Suppressor macrophage treated with lipopolysaccharide for 4 hours (primary cell): ENCODE measurements at regions not wholly inside any gene's neighbourhood (a gene's known extent, or its start where the extent isn't known, plus 50 kb on each side); places are given as distances from the start of the nearest gene placed in this dataset.
"Not testable (repeated sequence)": the region's sequence is repeated elsewhere in the genome, so short reads cannot be mapped to it uniquely, and the experiment has no call there.

Experiments
- DNase-seq: peaks from one replicate; pipeline ENCODE4 v3.0.0-alpha.2; 2020

- DNase-seq: no peak
Measured at GRCh38 chr5:142259758-142260157, 65.1 kb downstream of the SPRY4 start.

- no peak for DNase-seq
Measured at GRCh38 chr5:142255831-142256230, 69.0 kb downstream of the SPRY4 start.

GRCh38 chr5:142254431-142254830 lies 70.4 kb downstream of the SPRY4 start:
- no peak for DNase-seq

GRCh38 chr5:142253938-142254337 lies 70.9 kb downstream of the SPRY4 start:
- no peak for DNase-seq

GRCh38 chr5:142250119-142250518 lies 74.7 kb downstream of the SPRY4 start:
- DNase-seq: no peak

- no peak for DNase-seq
Measured at GRCh38 chr5:142248853-142249462, 75.9 kb downstream of the SPRY4 start.

GRCh38 chr5:142246258-142246657 lies 78.6 kb downstream of the SPRY4 start:
- no peak for DNase-seq

GRCh38 chr5:142245786-142246185 lies 79.0 kb downstream of the SPRY4 start:
- DNase-seq: no peak

GRCh38 chr5:142244440-142244839 lies 80.4 kb downstream of the SPRY4 start:
- no peak for DNase-seq

GRCh38 chr5:142242272-142242671 lies 82.5 kb downstream of the SPRY4 start:
- DNase-seq: no peak

- DNase-seq: no peak
Measured at GRCh38 chr5:142239394-142240159, 85.2 kb downstream of the SPRY4 start.

GRCh38 chr5:142237707-142238106 lies 87.1 kb downstream of the SPRY4 start:
- no peak for DNase-seq

- DNase-seq: not testable (repeated sequence)
Measured at GRCh38 chr5:142236673-142237290, 88.0 kb downstream of the SPRY4 start.

GRCh38 chr5:142235870-142236672 lies 88.8 kb downstream of the SPRY4 start:
- no peak for DNase-seq

- peak; percentile 7 for DNase-seq
Measured at GRCh38 chr5:142235050-142235797, 89.6 kb downstream of the SPRY4 start.

- DNase-seq: no peak
Measured at GRCh38 chr5:142233083-142234032, 91.5 kb downstream of the SPRY4 start.

GRCh38 chr5:142230949-142231348 lies 93.9 kb downstream of the SPRY4 start:
- DNase-seq: not testable (repeated sequence)

- DNase-seq: no peak
Measured at GRCh38 chr5:142225141-142225540, 99.7 kb downstream of the SPRY4 start.

- DNase-seq: no peak
Measured at GRCh38 chr5:142222866-142223558, 101.8 kb downstream of the SPRY4 start.

GRCh38 chr5:142222225-142222865 lies 102.5 kb downstream of the SPRY4 start:
- DNase-seq: peak; percentile 66
